OCI-M1 (cell line): ENCODE measurements at regions not wholly inside any gene's neighbourhood (a gene's known extent, or its start where the extent isn't known, plus 50 kb on each side); places are given as distances from the start of the nearest gene placed in this dataset.
A peak's percentile ranks its signal among the peaks of the same experiment; 100 is the strongest.

ENCODE experiments used
- DNase-seq: peaks from one replicate; lab custom pipeline; 2025; lab: John Stamatoyannopoulos, UW

DNA sequence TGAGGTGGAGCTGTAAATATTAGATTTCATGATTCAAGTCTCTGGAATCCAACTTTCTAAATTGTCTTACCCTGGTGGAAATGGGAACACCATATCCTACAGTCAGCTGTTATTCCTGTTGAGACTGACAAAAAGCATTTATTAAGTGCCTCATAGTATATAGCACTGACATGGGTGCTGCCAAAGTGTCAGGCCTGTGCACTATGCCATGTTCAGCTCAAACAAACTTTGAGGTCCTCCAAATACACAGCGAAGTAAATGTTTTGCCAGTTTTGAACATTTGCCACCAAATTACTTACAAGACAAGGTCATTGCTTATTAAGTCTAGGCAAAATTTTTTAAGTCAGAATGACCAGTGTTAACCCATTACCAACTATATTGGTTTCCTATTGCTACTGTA is 162.9 kb upstream of the SLC25A13 start:
- no peak for DNase-seq

DNA sequence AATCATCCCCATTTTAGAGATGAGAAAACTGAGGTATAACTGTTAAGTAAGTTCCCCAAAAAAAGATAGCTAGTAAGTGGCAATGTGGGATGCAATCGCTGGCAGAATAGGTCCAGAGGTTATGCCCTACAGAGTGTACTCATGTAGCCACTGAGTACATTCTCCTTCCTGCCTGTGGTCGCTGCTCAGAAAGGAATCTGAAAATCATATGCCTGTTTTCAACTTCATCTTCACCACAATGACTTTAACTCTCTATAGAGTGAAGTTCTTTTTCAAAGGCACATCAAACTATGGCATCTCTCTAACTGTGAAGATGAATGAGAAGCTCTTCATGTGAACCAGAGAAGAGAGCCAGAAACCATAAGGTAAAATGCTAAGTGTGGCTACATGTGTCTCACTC is 162.2 kb upstream of the SLC25A13 start:
- DNase-seq, result no peak

DNA sequence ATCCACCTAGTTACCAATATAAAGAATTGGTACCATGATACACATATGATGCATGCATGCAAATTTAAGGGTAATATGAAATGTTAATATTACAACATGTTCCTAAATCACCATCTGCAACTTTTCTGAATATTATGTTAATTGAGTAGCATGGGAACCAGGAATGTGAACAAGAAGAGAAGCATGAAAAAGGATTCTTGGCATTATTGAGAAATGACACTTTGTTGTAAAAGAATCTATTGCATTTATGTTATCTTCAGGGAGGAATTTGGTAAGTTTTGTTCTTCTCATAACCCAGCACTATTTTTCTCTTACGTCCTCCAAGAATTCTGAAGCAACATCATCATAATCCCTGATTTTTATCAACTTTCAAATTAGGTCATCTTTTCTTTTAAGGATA is 159.9 kb upstream of the SLC25A13 start:
- DNase-seq, result no peak

DNA sequence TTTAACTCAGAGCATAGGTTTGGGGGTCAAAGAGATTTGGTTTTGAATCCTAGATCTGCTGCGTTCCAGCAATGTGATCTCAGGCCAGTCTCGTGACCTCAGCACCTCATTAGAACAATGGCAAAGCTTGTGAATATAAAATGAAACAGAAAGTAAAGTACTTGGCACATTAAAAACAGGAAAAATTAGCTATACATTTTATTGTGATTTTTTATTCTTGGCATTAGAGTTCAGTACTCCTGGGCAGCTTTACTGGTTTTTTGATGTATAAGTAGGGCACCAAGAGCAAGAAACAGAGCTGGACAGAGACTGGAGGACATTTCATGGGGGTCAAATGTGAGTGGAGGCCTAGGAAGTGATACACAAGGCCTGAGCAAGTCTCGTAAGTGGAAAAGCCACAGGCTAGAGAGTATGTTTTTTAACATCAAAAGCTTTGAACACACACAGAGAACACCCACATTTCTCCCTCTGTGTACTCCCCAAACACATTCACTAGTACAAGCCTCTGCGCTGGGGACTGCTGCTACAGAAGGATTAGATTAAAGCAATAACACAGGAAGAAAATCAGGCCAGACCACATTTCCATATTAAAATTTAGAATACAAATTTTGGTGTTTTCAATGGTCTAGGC is 157.2 kb upstream of the SLC25A13 start:
- no peak for DNase-seq

DNA sequence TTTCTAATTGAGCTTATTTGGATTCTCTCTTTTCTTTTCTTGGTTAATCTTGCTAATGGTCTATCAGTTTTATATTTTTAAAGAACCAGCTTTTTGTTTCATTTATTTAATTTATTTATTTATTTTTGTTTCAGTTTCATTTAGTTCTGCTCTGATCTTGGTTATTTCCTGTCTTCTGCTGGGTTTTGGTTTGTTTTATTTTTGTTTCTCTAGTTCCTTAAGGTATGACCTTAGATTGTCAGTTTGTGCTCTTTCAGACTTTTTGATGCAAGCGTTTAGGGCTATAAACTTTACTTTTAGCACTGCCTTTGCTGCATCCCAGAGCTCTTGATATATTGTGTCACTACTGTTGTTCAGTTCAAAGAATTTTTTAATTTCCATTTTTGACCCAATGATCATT is 149.7 kb upstream of the SLC25A13 start:
- DNase-seq, result no peak

DNA sequence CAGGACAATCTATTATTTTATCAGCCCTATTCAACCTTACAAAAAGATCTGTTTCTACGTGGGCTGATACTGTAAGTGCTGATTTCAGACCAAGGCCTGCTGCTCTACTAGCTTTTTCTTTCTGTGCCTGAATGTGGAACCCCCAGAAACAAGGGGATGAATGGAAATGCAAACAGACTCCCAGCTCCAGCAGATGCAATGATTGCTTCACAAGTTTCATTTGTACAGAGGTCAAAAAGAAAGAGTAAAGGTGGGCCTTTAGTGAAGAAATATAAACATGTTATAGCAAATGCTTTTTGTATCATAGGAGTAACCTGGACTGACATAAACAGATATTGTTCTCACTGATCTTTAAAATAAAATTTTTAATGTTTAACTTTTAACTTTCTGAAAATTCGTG is 130.2 kb upstream of the SLC25A13 start:
- no peak for DNase-seq

DNA sequence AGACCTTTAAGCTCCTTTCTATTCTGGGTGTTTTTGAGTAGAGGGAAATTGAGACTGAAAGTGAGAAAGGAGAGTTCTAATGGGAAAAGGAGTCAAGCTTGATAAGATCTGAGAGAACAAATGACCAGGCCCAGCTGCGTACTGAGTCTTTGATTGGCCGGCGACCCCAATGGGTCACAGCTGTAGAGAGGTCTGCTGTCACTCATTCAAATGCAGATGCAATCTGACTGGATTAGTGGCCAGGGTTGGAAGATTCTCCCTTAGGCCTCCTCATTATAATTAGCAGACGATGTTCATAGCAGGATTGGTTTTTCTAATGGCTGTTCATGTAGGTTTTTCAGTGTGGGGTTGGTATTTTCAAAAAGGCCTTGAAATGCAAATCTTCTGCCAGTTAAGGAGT is 127.2 kb upstream of the SLC25A13 start:
- no peak for DNase-seq

DNA sequence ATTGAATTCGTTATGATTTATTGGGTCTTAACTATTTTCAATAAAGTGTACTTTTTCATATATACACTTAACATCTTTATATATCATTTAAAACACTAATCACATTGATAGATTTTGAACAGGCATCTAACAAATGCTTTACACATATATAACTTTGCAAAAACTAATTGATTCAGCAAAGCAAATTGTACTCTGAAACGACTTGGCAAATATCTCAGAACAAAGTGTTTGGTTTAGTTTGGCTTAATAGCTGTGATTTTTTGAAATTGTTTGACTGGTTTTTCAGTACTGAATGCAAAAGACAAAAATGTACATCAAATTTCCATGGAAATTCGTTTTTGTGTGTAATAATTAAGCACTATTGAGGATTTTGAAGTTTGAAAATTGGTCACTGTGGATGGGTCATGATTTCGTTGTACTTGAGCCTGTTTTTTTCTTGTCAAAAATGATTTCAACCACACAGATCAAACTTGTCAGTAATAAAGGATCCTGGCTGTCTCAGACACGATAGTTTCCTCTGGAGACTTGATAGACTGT is 125.3 kb upstream of the SLC25A13 start:
- no peak for DNase-seq

DNA sequence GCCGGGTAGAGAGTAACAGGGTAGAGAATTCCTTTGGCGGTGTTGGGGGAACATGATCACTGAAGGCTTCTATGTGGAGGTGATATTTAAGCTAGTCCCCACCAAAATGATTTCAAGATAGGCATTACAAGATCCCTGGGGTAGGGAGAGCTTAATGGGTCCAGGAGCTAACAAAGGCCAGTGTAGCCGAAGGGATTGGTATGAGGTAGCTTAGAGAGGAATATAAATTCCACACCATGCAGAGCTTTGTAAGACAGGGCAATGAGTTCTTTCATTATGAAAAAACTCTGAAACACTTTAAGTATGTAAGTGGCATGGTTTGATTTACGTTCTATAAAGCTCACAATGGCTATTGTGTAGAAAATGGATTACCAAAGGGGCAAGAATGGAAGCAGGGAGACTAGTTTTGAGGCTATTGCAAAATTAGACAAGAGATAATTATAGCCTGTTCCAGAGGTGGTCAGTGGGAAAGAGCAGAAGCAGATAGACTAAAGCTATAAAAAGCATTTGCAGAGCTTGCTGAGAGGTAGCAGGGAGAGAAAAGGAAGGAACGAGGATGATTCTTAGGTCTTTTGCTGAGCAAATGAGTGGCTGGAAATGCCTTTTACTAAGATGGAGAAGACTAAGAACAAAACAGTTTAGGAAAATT is 119.7 kb upstream of the SLC25A13 start:
- no peak for DNase-seq

DNA sequence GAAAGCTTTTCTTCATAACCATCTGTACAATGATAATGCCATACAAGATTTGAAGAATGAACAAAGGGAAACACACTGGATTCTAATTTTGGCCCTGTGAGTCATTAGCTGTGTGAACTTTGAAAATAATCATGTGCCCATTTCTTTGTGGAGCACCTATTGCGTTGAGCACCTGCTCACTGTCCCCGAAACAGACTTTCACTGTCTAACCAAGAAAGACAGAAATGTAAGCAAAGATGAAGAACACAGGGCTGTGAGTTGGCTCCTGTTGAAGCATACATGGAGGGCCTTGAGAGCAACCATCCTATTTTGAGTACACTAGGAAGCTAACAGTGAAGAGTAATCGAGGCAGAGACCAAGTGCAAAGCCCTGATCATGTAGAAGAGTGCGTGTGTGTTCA is 118.4 kb upstream of the SLC25A13 start:
- no peak for DNase-seq

DNA sequence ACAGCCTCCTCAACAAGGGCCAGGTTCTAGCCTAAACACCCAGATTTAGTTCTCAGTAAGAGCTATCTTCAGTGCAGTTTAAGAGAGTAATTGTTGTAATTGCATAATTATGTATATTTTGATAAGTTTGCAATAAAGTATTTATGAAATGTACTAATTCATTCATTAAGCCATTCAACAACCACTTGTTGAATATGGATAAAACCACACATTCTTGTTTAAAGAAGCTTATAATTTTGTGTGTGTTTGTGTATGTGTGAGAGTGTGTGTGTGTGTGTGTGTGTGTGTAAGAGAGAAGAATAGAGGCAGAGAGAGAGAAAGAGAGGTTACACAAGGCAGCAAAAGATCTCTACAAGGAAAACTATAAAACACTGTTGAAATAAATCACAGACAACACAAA is 115.0 kb upstream of the SLC25A13 start:
- no peak for DNase-seq

DNA sequence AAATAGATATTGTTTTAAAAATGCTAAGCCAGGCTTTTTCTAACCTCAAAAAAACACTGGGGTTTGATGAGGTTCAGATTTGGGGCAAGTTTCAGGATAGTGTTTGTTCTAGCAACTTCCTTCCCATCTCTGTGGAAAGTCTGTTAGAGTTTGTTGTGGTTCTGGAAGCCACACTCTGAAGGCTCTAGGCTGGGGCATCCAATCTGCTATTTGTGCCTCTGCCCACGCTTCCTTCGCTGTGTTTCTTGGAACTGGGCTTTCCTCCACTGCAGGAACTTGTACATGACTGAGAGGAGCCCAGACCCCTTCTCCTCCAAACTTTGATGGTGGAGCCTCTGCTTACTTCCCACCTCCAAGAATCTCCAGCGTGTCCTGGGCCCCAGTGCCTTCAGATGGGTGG is 108.5 kb upstream of the SLC25A13 start:
- DNase-seq, result no peak

DNA sequence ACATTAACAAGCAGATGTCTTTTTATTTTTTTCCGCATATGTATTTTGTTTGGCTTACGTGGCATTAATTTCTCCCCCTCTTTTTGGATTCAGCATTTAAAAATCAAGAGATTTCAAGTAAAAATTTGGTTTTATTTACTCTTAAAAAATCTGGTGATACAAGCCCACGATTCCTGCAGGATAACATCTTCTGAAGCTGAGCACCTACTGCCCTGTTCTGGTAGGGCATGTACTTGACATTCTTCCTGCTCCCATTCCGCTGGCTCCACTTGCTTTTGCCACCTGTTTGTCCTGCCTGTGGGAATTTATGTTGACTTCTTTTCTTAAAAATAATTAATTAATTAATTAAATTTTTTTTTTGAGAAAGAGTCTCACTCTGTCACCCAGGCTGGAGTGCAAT is 105.2 kb upstream of the SLC25A13 start:
- no peak for DNase-seq

DNA sequence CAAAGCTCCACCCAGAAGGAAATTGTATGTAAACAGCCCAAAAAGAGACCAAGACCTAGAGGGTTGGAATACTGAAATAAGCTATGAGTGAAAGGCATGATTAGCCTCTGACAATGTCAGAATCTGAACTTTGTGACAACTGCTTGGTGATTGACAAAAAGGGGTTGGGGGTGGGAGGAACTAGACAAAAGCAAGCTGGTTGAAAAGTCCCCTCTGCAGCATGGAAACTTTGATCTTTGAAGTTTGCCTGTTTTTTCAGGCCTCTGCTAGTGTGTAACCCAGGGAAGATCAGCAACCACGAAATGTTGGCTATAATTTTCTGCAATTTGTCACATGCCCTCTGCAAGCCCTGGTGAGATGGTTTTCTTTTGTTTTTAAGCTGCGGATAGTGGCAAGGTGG is 104.8 kb upstream of the SLC25A13 start:
- DNase-seq, result no peak

DNA sequence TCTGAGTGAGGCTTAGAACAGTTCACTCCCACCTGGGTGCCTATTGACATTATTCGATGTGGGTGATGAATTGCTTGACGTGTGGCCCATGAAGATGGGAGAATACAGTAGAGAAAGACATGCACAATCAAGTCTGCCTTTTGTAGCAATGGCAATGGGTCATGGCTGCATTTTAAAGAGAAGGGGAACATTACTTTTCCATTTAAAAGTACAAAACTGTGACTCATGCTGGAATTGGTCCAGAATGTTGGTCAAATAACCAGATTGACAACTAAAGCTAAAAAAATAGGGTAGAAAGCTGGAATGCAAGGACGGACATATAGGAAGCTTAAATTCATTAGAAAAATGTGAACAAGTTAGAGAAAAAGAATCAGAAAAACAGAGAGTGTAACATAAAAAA is 104.1 kb upstream of the SLC25A13 start:
- no peak for DNase-seq

DNA sequence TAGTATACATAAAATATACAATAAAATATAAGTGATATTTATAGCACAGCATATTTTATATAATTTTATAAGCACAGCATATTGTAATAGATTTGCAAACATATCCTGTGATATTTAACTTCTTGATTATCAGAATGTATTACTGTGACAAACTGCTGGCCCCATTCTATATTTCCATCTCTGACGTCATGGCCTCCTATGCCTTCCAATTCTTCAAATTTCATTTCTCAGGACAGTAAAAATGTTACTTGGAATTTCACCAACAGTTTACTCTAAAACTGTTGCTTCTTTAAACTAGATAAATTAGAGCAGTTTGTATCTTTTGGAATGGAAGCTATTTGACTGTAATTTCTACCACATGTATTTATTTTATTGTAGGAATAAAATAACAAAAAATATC is 102.5 kb upstream of the SLC25A13 start:
- DNase-seq, result no peak

DNA sequence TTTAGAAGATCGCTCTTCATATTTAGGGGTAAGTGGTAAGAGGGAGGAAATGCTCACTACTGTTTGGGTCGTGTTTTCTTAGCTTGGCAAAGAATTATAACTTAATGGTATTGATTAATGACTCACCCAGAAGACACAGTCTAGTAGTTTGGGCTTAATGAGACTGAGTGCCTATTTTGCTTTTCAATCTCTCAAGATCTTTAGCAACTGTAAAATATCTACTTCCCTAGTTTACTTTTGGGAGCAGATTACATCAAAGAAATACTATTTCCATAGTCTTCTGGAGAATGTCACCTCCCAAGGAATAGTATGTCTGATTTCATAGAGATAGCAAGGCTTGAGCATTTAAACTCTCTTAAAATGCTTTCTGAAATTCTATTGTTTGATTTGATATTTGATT is 100.5 kb upstream of the SLC25A13 start:
- no peak for DNase-seq

DNA sequence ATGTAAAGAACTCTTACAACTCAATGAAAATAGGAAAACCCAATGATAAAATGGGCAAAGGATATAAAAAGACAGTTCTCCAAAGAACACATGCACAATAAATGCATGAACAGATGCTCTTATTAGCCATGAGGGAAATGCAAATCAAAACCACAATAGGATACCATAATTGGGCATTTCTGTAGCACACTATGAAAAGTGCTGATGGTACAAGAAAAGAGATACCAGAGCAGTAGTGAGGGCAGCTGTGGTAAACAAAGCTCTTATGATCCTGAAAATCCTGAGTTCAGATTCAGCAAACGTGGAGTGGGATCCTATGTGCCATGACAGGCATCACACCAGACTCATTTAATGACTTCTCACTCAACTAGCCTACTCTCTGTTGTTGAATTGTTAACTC is 96.7 kb upstream of the SLC25A13 start:
- DNase-seq, result no peak

DNA sequence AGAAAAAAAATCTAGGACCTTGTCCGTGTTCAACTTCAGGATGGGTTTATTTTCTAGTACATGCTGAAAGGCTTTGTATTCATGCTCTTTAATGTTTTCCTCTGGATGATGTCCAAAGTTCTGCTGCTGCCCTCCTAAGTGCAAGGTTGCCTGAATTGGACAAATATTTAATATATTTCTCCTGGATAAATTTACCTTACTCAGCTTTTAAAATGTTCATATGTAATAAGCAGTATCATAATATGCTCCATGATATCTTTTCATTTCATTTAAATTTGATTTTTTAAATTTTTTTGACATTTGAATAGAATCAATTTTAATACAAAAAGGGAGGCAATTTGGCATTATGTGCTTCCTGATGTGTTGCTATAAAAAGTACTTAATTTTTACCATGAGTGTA is 95.9 kb upstream of the SLC25A13 start:
- no peak for DNase-seq

DNA sequence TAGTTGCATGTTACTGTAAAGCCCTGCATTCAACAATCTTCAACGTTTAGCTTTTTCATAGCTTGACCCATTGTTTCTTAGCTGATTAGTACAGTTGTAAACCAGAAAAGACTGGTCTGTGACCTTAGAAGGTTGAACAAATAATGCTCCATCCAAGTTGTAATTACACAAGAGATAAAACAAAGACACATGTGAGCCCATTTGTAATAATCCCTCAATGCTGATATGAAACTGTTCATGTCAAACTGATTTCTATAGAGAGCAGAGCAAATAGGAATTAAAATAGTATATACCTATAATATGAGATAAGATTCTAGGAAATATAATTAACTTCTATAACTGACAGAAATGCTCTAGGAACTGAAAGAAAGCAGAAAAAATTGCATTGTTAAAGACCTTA is 94.7 kb upstream of the SLC25A13 start:
- no peak for DNase-seq

DNA sequence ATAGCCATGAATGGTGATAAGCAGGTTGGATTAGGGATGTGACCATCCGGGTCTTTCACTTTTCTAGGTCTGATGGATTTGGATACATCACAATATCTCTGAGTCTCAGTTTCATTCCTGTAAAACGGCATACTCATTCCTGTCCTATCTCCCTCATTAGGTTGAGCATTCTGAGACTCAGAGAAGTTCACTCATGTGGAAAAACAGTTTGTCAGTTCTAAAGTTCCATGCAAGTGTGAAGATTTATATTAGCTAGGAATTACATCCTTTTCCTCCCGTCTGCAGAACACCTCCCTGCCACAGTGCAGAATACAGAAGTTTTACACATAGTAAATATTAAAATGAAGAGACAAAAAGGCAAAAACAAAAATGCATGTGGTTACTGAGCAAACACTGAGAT is 94.2 kb upstream of the SLC25A13 start:
- DNase-seq, result no peak

DNA sequence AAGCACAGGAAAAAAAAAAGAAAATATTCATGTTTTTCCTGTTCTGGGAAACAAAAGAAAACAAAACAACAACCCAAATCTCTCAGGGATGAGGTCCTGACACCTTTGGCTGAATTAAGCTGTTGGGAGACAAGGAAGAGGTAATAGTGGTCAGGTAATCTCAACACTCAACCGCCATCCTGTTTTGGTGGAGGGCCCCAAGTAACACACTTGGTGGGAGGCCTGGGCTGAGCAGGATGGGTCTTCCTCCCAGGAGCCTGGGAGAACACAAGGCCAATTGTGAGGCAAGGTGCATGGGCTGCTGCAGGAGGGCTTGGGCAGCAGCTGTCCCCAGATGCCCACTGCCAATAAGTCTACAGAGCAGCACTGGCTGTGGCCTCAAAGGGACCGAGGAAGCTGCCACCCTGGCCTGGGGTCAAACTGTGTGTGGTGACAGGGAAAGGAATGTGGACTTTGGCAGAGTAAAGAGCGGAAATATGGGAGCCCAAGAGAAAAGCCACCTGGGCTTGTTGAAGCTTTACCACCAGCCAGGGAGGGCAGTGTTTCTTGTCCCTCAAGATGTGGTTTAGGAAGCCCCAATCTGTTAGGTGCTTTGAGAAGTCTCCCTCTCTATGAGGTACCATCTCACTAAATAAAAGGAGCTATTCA is 93.5 kb upstream of the SLC25A13 start:
- no peak for DNase-seq

DNA sequence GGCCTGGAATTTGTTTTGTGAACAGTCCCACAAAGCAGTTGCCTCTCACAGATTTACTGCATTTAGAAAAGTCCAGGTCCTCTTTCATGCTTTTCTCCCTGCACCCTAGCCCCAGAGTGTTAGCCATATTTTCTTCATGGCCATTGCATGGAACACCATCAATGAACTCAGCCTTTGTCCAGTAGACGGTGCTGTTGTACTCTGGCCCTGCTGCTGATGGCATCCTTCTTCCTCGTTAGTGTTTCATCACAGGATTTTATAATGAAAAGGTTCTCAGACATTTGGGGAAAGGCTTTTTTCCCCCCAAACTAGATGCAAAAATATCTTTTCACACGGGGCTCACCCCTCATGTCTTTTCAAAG is 93.0 kb upstream of the SLC25A13 start:
- DNase-seq, result peak; percentile 92
